Mesodermal cell (in vitro differentiated cells): ENCODE measurements at regions not wholly inside any gene's neighbourhood (a gene's known extent, or its start where the extent isn't known, plus 50 kb on each side); places are given as distances from the start of the nearest gene placed in this dataset.

ENCODE experiments used
- H3K27ac ChIP-seq: 2 replicates; pipeline ENCODE4 v1.7.0; 2013; ENCODE audit warnings: mild to moderate bottlenecking, low read depth, low read length, moderate library complexity; ENCODE audit not compliant: severe bottlenecking
- H3K36me3 ChIP-seq: 2 replicates; pipeline ENCODE4 v1.7.1; 2013; ENCODE audit warnings: mild to moderate bottlenecking, low read length, moderate library complexity; ENCODE audit not compliant: control insufficient read depth, insufficient read depth
- H3K4me1 ChIP-seq: one replicate; pipeline ENCODE4 v1.7.1; 2013; ENCODE audit warnings: mild to moderate bottlenecking, low read length; ENCODE audit not compliant: insufficient read depth, control insufficient read depth, poor library complexity, severe bottlenecking
- H3K4me3 ChIP-seq: 2 replicates; pipeline ENCODE4 v1.7.0; 2013; ENCODE audit warnings: low read length, control low read depth, mild to moderate bottlenecking; ENCODE audit not compliant: insufficient read depth, poor library complexity, severe bottlenecking; ENCODE audit errors: extremely low read depth
- H3K9me3 ChIP-seq: 2 replicates; pipeline ENCODE4 v1.7.1; 2013; ENCODE audit warnings: mild to moderate bottlenecking, low read length, moderate library complexity; ENCODE audit not compliant: control insufficient read depth
- WGBS, 2 experiments: methylation state at CpG; one replicate each; pipeline ENCODE4 v1.1.5; 2013; ENCODE audit warnings: missing lambda C conversion rate in 2 of 2; ENCODE audit not compliant: insufficient coverage in 2 of 2; 5-methylcytosine and 5-hydroxymethylcytosine counted together

- H3K4me3 ChIP-seq: no peak overlapping the region
- H3K27ac ChIP-seq: no peak overlapping the region
- H3K36me3 ChIP-seq: no peaks in the 10 kb centered on the region
- 100% methylated on average over 1 of the region's 1 CpG; no CpG with 5 or more reads in 1 of the 2 experiments for WGBS, 2 experiments
- no peaks in the 10 kb centered on the region for H3K9me3 ChIP-seq
- no peaks in the 10 kb centered on the region for H3K4me1 ChIP-seq
Observed at GRCh38 chr6:73923905-73924485, 228.0 kb downstream of the CD109 start.

DNA sequence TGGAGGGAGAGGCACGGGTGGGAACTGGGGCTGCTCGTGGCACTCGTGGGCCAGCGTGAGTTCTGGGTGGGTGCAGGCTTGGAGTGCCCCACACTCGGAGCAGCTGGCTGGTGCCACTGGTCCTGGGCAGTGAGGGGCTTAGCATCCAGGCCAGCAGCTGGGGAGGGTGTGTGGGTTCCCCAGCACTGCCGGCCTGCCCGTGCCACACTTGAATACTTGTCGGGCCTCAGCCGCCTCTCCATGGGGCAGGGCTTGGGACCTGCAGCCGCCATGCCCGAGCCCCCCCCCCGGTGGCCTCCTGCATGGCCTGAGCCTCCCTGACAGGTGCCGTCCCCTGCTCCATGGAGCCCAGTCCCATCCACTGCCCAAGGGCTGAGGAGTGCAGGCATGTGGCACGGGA lies 207.2 kb downstream of the CD109 start:
- Histone ChIP-seq H3K36me3 (no peaks in the 10 kb centered on the region), H3K27ac (no peak overlapping the region)
- WGBS, 2 experiments: 79 to 88% methylated on average over 8 of the region's 14 CpGs

DNA sequence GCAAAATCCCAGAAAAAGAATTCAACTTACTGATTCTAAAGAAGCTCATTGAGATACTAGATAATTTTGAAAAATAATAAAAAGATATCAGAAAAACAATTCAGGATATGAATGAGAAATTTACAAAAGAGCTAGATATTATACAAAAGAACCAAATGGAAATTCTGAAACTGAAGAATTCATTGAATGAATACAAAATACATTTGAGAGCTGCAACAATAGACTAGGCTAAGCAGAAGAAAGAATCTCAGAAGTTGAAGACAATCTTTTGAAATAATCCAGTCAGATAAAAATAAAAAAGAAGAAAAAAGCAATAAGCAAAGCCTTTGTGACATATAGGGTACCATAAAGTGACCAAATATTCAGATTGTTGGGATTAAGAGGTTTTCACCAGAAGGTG lies 206.0 kb downstream of the CD109 start:
- Histone ChIP-seq H3K9me3 (peaks cover 9% of the 10 kb centered on the region), H3K4me1 (no peaks in the 10 kb centered on the region), H3K36me3 (no peaks in the 10 kb centered on the region), H3K4me3 (no peak overlapping the region), H3K27ac (no peak overlapping the region)

More for the DNA sequence above, 207.2 kb downstream of the CD109 start:
- no peaks in the 10 kb centered on the region for H3K4me1 ChIP-seq
- peaks cover 9% of the 10 kb centered on the region for H3K9me3 ChIP-seq
- H3K4me3 ChIP-seq: no peak overlapping the region

- H3K9me3 ChIP-seq: peaks cover 9% of the 10 kb centered on the region
- H3K4me1 ChIP-seq: no peaks in the 10 kb centered on the region
- H3K27ac ChIP-seq: no peak overlapping the region
- no peak overlapping the region for H3K4me3 ChIP-seq
- H3K36me3 ChIP-seq: no peaks in the 10 kb centered on the region
Observed at GRCh38 chr6:73901311-73901710, 205.3 kb downstream of the CD109 start.

- Histone ChIP-seq H3K4me3 (no peak overlapping the region), H3K27ac (no peak overlapping the region), H3K4me1 (no peaks in the 10 kb centered on the region), H3K9me3 (peaks cover 9% of the 10 kb centered on the region), H3K36me3 (no peaks in the 10 kb centered on the region)
- 67% methylated on average over 1 of the region's 3 CpGs for WGBS, 2 experiments
Observed at GRCh38 chr6:73898599-73898998, 202.6 kb downstream of the CD109 start.

DNA sequence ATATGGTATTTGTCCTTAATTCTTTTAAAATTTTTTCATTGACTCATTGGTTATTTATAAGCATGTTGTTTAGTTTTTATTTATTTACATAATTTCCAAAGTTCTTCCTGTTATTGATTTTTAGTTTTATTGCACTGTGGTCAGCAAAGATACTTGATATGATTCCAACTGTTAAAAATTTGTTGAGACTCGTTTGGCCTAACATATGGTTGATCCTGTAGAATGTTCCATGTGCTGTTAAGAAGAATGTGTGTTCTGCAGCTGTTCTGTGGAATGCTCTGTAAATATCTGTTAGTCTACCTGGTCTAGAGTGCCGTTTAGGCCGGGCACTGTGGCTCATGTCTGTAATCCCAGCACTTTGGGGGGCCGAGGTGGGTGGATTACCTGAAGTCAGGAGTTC lies 197.7 kb downstream of the CD109 start:
- Histone ChIP-seq H3K4me1 (no peaks in the 10 kb centered on the region), H3K9me3 (no peaks in the 10 kb centered on the region), H3K36me3 (no peaks in the 10 kb centered on the region), H3K27ac (no peak overlapping the region), H3K4me3 (no peak overlapping the region)
- WGBS, 2 experiments: 83 to 89% methylated on average over 4 of the region's 4 CpGs

DNA sequence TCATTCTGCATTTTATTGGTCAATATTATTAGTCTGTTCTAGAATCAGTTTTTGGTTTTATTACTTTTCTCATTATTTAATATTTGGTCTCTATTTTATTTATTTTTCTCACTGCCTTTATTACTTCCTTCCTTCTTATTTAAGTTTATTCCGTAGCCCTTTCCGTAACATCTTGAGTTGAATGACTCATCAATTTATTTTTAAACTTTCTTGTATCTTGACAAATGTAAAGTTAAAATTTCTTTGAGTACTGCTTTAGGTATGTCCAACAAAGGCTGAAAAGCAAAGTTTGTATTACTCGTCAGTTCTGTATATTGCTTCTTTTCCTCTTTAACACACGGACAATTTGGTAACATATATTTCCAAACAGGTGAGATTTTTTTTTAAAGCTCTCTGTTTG lies 192.0 kb downstream of the CD109 start:
- WGBS, 2 experiments: no CpG with 5 or more reads among the region's 4 CpGs
- Histone ChIP-seq H3K4me3 (no peak overlapping the region), H3K36me3 (no peaks in the 10 kb centered on the region), H3K4me1 (no peaks in the 10 kb centered on the region), H3K27ac (no peak overlapping the region), H3K9me3 (no peaks in the 10 kb centered on the region)

DNA sequence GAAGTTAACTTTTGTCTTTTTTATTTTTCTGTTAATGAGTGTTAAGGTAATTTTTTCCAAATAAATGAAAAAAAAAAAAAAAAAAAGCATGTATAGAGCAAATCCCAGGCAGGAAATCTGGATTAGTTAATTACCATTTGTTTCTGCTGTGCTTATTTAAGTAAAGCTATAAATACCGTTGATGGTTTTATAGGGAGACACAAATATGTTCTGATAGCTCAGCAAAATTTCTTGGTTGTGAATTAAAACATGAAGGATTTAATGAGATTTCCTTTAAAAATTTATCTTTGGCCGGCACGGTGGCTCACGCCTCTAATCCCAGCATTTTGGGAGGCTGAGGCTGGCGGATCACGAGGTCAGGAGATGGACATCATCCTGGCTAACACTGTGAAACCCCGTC lies 189.4 kb downstream of the CD109 start:
- no peaks in the 10 kb centered on the region for H3K36me3 ChIP-seq
- no peaks in the 10 kb centered on the region for H3K9me3 ChIP-seq
- H3K27ac ChIP-seq: no peak overlapping the region
- H3K4me1 ChIP-seq: no peaks in the 10 kb centered on the region
- no peak overlapping the region for H3K4me3 ChIP-seq
- 100% methylated on average over 1 of the region's 7 CpGs; no CpG with 5 or more reads in 1 of the 2 experiments for WGBS, 2 experiments

DNA sequence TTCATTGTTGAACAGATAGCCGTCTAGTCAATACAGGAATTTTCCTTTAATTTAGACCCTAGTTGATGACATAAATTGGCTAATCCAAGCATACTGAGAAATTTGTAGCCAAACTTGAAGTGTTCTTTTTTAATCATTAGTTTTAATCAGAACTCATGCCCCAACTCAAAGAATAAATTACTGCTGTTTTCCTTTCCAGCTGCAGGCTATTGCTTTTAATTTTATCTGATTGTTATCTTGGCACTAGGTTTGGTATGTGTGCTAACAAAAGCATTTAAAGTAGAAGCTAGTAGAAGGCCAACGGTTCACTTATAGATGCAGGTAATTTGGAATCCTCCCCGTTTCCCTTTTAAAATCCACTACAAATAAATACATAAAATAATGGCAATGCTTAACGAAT lies 188.5 kb downstream of the CD109 start:
- H3K36me3 ChIP-seq: no peaks in the 10 kb centered on the region
- WGBS, 2 experiments: 83% methylated on average over 1 of the region's 4 CpGs; no CpG with 5 or more reads in 1 of the 2 experiments
- no peaks in the 10 kb centered on the region for H3K9me3 ChIP-seq
- H3K4me1 ChIP-seq: no peaks in the 10 kb centered on the region
- no peak overlapping the region for H3K4me3 ChIP-seq
- H3K27ac ChIP-seq: no peak overlapping the region

GRCh38 chr6:73879501-73880293 lies 183.7 kb downstream of the CD109 start:
- WGBS, 2 experiments: 81 to 85% methylated on average over 4 to 6 of the region's 8 CpGs
- Histone ChIP-seq H3K4me1 (no peaks in the 10 kb centered on the region), H3K9me3 (no peaks in the 10 kb centered on the region), H3K4me3 (no peak overlapping the region), H3K27ac (no peak overlapping the region), H3K36me3 (no peaks in the 10 kb centered on the region)

DNA sequence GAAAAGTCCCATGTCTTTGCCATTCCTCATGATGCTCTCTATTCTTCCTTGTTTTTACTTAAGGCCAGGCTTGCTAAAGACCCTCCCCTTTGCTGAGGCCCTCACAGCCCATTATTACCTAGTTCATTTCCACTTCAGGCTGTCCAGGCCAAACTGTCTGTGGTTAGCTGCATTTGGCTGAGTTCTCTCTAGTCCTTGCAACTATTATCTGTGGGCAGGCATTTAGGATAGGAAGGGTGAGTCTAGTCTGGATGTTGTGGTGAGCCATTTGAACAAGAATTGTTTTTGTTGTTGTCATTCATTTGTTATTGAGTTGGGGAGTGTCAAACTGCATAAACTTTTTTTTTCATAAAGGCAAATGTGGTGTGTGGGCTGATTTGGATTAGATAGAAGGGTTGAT lies 182.4 kb downstream of the CD109 start:
- H3K4me3 ChIP-seq: no peak overlapping the region
- no peak overlapping the region for H3K27ac ChIP-seq

More for the DNA sequence above, 182.4 kb downstream of the CD109 start:
- Histone ChIP-seq H3K36me3 (no peaks in the 10 kb centered on the region), H3K4me1 (no peaks in the 10 kb centered on the region), H3K9me3 (no peaks in the 10 kb centered on the region)
